ENCODE measurements at regions not wholly inside any gene's neighbourhood (a gene's known extent, or its start where the extent isn't known, plus 50 kb on each side); places are given as distances from the start of the nearest gene placed in this dataset.

DNA sequence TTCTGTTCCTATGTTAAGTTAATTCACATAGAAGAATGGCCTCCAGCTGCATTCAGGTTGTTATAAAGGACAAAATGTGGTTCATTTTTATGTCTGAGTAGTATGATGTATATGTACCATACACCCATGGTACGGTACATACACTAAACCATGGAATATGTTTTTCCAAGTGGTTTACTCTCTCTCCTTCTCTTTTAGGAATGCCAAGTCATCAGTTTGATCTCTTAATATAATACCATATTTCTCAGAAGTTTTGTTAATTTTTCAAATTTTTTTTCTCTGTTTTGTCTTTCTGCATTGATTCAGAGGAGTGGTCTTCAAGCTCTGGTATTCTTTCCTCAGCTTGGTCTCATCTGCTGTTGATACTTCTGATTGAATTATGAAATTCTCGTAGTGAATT is 230.9 kb downstream of the DSEL start:
- Mint-ChIP-seq H3K36me3 (no peaks in the 10 kb centered on the region), H3K27ac (no peak overlapping the region), H3K4me3 (no peak overlapping the region), H3K9me3 (no peaks in the 10 kb centered on the region), H3K27me3 (no peaks in the 10 kb centered on the region), H3K4me1 (no peaks in the 10 kb centered on the region)
- DNase-seq: no peak

DNA sequence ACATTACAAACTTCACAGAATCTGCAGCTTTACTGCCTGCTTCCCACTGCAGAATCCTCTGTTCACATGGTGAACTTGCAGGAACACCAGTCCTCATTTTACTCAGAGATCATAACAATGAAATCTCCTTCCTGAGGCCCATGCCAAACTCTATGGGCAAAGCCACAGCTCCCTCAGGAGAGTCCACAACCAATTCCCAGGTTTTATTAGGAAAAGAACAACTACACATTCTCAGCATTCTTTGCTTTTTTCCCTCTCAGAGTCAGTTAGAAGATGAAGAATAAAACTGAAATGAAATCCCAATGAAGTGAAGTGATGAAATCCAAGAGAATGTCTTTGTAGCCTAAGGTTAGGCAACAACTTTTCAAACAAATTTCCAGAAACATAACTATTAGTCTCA is 233.7 kb downstream of the DSEL start:
- no peaks in the 10 kb centered on the region for H3K27me3 Mint-ChIP-seq
- H3K9me3 Mint-ChIP-seq: no peaks in the 10 kb centered on the region
- H3K27ac Mint-ChIP-seq: no peak overlapping the region
- H3K4me3 Mint-ChIP-seq: no peak overlapping the region
- H3K36me3 Mint-ChIP-seq: no peaks in the 10 kb centered on the region
- no peak for DNase-seq
- no peaks in the 10 kb centered on the region for H3K4me1 Mint-ChIP-seq

DNA sequence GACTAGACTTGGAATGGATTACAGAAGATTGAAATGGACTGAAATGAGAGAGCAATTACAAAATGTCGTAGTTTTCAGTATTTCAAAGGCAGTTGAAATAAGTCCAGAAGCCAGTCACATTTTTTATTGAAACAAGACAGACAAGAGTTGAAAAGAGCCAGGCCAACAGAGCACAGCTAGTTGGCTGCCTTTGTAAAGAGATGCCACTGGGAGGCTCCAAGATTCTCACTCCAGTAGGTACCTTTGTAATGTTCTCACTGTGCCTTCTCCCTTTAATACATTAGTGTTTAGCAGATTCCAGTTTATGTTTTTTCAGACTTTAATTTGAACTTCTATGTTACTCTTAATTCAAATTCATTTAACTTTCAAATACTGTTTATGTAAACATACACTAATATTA is 234.8 kb downstream of the DSEL start:
- Mint-ChIP-seq H3K4me3 (no peak overlapping the region), H3K27me3 (no peaks in the 10 kb centered on the region), H3K9me3 (no peaks in the 10 kb centered on the region), H3K36me3 (no peaks in the 10 kb centered on the region), H3K4me1 (no peaks in the 10 kb centered on the region), H3K27ac (no peak overlapping the region)
- DNase-seq: no peak

DNA sequence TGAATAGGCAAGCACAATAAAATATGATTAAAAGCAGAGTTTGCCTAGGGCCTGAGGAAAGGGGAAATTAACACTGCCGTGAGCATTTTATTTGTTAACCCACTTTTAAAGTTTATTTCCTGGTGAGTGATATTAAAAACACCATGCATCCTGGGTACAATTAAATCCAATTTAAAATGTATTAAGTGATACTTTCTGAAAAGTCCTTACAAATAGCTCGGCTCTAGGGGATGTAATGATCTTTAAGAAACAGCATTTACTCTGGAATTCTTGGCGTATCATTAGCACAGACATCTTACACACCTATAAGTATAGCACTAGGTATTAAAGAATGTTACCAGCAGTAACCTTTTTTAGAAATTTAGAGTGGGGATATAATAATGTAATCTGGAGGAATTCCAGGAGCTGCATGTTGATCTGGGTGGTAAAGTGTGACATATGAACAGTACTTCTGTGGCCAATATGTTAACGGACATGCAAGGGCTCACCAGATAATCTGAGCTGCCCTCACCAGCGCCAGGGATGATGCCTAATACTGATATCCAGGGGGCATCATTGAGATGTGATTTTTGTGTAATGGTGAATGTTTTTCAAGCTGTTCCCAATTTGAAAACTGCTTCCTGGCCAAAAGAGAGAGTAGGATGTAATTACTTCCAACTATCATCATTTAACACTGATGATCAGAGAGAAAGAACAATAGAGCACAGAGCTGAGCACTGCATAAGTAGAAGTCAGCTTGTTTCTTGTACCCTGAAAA is 235.9 kb downstream of the DSEL start:
- Mint-ChIP-seq H3K9me3 (no peaks in the 10 kb centered on the region), H3K4me3 (no peak overlapping the region), H3K36me3 (no peaks in the 10 kb centered on the region), H3K27me3 (no peaks in the 10 kb centered on the region), H3K27ac (no peak overlapping the region), H3K4me1 (no peaks in the 10 kb centered on the region)
- no peak for DNase-seq

DNA sequence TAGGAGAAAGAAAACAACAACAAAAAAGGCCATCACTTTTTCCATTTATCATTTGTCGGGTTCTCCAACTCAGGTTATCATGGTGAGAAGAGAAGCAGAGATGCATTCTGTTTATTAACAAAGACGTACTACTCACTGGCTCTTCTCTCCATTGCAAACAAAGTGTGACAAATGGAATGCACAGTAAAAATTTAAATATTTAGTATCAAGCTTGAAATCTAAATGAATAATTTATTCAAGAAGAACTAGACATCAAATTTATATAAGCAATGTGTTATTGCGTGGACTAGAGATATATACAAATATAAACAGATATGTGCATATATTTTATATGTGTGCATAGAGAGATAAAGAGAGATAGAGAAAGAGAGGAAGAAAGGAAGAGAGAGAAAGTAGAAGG is 236.5 kb downstream of the DSEL start:
- H3K27me3 Mint-ChIP-seq: no peaks in the 10 kb centered on the region
- H3K4me3 Mint-ChIP-seq: no peak overlapping the region
- no peak overlapping the region for H3K27ac Mint-ChIP-seq
- DNase-seq: no peak
- H3K4me1 Mint-ChIP-seq: no peaks in the 10 kb centered on the region
- no peaks in the 10 kb centered on the region for H3K36me3 Mint-ChIP-seq
- no peaks in the 10 kb centered on the region for H3K9me3 Mint-ChIP-seq

DNA sequence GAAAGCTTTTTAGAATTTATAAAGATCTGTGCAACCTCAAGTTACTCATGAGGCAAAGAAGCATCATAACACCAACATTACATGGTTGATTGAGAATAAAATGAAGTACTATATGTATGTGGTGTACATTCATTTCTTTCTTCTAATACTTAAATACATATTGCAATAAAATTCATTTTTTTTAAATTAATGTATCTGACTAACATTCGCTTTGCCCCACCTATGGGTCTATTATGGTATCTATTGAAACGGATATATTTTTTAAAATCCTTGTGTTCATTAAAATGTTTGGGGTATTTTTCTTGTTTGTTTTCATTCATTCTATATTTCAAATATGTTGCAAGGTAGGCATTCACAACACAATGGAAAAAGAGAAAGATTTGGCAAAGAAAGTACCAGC is 237.5 kb downstream of the DSEL start:
- Mint-ChIP-seq H3K36me3 (no peaks in the 10 kb centered on the region), H3K4me3 (no peak overlapping the region), H3K4me1 (no peaks in the 10 kb centered on the region), H3K9me3 (no peaks in the 10 kb centered on the region), H3K27me3 (no peaks in the 10 kb centered on the region), H3K27ac (no peak overlapping the region)
- no peak for DNase-seq

DNA sequence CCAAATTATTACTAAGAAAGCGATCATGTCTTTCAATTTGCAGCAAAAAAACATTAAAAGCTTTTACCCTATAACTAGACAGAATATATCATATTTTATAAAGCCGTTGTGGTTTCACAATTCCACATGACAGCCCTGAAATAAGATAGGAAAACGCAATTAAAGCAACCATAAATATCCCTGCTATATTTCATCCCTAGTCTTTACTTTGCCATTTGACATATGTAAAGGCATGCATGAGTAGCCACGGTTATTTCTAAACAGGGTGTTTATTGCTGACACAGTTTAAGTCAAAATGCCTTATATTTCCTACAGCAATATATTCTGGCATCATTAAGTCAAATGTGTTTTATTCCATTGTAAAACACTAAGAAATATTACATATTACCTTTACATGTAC is 239.9 kb downstream of the DSEL start:
- H3K4me3 Mint-ChIP-seq: no peak overlapping the region
- H3K27me3 Mint-ChIP-seq: no peaks in the 10 kb centered on the region
- no peaks in the 10 kb centered on the region for H3K9me3 Mint-ChIP-seq
- H3K36me3 Mint-ChIP-seq: peaks cover 1% of the 10 kb centered on the region
- H3K4me1 Mint-ChIP-seq: peaks cover 6% of the 10 kb centered on the region
- H3K27ac Mint-ChIP-seq: no peak overlapping the region
- no peak for DNase-seq

DNA sequence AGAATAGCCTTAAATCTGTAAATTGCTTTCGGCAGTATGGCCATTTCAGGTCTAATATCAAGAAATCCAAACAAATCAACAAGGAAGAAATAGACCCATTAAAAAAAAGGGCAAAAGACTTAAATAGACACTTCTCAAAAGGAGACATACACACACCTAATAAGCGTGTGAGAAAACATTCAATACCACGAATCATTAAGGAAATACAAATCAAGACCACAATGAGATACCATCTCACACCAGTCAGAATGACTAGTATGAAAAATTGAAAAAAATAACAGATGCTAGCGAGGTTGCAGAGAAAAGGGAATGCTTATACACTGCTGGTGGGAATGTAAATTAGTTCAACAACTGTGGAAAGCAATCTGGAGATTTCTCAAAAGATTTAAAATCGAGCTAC is 243.2 kb downstream of the DSEL start:
- DNase-seq: no peak
- no peaks in the 10 kb centered on the region for H3K9me3 Mint-ChIP-seq

DNA sequence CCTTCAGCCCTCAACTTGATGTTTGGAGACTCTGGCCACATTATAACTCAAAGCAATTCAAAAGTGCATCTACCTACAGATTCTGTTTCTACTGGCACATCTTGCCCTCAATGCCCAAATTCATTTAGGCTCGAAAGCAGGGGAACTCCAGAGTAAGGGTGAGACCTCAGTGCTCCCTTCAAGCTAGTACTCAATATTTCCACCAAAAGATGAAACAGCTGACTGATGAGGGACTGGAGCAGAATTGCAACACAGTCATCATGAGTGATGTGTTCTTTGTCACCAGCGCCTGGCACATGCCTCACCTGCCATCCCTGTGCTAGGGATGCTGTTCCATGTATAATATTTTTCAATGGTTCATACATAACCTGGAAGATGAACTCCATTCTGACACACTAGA is 247.3 kb downstream of the DSEL start:
- H3K27me3 Mint-ChIP-seq: no peaks in the 10 kb centered on the region
- peaks cover 7% of the 10 kb centered on the region for H3K36me3 Mint-ChIP-seq
- H3K4me3 Mint-ChIP-seq: no peak overlapping the region
- peaks cover 42% of the 10 kb centered on the region for H3K4me1 Mint-ChIP-seq
- peaks cover 4% of the 10 kb centered on the region for H3K9me3 Mint-ChIP-seq
- DNase-seq: no peak
- no peak overlapping the region for H3K27ac Mint-ChIP-seq

More for the DNA sequence above, 243.2 kb downstream of the DSEL start:
- Mint-ChIP-seq H3K4me1 (peaks cover 13% of the 10 kb centered on the region), H3K27ac (no peak overlapping the region), H3K36me3 (peaks cover 5% of the 10 kb centered on the region), H3K27me3 (no peaks in the 10 kb centered on the region), H3K4me3 (no peak overlapping the region)

DNA sequence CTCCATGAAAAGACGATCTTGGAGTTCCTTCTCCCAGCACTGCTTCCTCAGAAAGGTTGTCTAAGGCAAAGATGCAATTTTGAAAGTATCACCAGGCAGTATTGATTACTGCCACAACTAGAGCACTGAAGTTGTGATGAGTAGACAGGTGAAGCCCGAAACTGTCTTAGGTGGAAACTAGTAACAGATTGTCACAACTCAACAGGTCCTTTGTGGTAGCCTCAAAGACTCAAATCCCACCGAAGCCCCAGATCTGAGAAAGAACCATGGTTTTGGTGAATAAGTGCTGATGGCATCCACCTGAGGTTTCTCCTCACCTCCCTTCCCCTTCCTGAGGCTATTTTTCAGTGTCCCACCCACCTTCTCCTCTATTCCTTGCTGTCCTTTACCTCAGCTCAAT is 248.0 kb downstream of the DSEL start:
- Mint-ChIP-seq H3K9me3 (peaks cover 4% of the 10 kb centered on the region), H3K4me3 (no peak overlapping the region), H3K27me3 (no peaks in the 10 kb centered on the region), H3K4me1 (peaks cover 42% of the 10 kb centered on the region), H3K27ac (no peak overlapping the region), H3K36me3 (peaks cover 7% of the 10 kb centered on the region)
- DNase-seq: no peak

DNA sequence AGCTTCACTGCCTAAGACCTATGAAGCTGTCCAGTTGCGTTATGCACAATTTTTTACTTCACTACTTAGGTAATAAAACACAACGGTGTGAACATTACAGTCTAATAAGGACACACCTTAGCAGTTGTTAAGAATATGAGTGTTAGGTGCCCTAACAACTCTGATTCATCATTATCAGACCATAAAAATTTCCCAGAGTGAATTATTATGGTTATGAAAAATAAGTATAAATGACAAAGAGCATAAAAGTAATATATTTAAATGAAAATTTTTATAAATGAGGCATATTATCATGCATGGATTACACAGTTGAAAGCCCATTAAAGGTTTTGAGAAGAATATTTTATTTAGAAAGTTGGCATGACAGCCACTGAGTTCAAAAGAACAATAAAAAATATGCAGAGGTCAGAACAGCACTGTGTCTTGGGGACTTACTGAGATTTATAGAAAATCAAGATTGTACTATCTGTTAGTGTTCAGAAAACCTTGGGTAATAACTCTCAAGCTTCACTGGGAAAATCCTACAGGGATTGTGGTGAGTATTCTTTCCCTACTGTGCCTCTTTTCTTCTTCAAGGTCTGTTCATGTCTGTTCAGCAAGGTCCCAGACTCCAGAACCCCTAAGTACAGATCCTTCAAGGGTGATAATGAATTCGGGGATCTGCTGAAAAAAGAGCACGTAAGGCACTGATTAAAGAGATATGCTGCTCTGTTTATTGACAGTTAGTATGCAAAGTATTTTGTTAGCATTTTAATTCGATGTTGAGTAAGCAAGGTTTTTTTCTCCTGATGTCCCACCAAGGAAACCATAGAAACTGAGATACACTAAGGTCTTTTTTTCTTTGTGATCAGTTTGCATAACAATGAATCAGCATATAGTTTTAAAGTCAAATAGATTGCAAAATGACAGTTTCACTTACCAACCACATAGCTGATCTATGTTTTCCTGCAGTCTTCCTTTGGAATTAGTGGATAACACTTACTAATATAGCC is 250.0 kb downstream of the DSEL start:
- H3K4me1 Mint-ChIP-seq: peaks cover 50% of the 10 kb centered on the region
- H3K36me3 Mint-ChIP-seq: peaks cover 6% of the 10 kb centered on the region
- no peak for DNase-seq
- H3K9me3 Mint-ChIP-seq: peaks cover 4% of the 10 kb centered on the region
- H3K27ac Mint-ChIP-seq: no peak overlapping the region
- H3K4me3 Mint-ChIP-seq: no peak overlapping the region
- H3K27me3 Mint-ChIP-seq: no peaks in the 10 kb centered on the region

DNA sequence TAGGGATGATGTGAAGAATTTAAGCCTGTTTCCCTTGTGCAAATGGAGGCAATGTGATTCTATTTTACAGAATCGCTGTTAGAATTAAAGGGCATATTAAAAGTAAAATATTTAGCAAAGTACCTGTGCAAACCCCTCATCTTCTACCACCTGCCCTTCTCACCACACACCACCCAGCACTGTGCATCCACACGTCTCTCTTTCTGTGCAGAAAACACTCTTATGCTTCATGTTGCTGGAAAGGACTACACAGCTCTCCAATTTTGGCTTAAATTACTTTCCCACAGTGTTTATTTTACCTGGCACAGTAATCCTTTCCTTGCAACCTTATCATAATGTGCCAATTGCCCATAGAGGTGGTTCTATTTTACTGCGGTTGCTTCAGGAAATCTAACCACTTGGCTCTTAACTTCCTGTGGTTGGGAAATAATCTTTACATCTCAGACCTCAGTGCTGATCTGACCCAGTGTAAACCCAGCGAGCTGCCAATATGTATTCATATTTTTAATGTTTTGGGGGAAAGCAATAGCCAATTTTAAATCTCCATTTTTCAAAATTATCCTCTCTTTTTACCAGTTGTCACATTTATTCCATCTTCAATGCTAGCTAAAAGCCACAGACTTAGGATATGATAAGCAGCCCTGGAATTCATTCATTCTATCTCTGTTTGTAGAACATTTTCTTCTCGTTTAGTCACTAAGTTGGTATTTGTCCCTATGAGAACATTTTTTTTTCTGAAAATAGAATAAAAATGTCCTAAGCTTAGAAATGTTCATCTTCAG is 250.9 kb downstream of the DSEL start:
- peaks cover 57% of the 10 kb centered on the region for H3K4me1 Mint-ChIP-seq
- no peak for DNase-seq
- peaks cover 6% of the 10 kb centered on the region for H3K36me3 Mint-ChIP-seq
- no peak overlapping the region for H3K27ac Mint-ChIP-seq
- H3K9me3 Mint-ChIP-seq: peaks cover 4% of the 10 kb centered on the region
- H3K4me3 Mint-ChIP-seq: no peak overlapping the region
- no peaks in the 10 kb centered on the region for H3K27me3 Mint-ChIP-seq

DNA sequence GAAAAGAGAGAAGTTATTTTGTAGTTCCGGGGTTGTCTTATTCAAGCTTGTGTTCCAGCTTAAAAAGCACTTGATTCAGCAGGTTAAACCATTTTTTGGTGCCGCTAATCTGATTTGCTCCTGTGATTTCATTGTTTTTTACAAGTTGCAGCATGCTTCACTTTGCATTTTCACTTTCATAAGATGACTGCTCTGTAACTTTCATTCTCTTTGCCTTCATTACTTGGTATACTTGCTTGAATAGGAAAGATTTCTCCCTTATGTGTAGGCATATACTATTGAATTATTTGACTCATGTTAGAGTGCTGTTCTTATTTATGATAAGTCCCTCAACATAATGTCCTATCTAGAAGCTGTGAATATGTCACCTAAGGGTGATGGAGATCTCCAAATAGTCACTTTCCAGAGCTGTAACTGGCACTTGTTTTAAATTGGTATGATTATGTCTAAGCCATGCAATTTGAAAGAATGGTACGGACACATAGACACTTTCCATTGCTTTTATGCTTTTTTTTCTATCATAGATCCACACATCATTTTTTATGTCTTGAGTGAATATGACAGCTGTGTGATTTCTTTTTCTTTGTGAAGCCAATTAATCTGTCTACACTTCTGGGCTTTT is 254.5 kb downstream of the DSEL start:
- H3K4me1 Mint-ChIP-seq: peaks cover 44% of the 10 kb centered on the region
- H3K27ac Mint-ChIP-seq: peak overlapping the region; percentile 68
- no peak overlapping the region for H3K4me3 Mint-ChIP-seq
- no peaks in the 10 kb centered on the region for H3K9me3 Mint-ChIP-seq
- no peaks in the 10 kb centered on the region for H3K36me3 Mint-ChIP-seq
- no peak for DNase-seq
- H3K27me3 Mint-ChIP-seq: no peaks in the 10 kb centered on the region

DNA sequence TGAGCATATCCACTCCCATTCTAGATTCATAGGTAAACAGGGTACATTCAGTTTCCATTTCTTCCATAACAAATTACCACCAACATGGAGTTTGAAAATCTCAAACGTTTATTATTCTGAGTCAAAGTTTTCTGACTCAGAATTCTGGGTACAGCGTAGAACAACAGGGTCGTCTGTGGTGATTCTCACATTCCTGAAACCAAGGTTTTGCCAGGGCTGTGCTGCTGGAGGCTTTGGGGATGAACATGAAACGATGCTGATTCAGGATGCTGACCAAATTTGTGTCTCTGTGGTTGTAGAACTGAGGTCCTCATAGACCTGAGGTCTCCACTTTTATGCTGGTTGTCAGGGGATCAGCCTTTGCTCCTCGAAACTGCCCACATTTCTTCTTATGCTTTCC is 255.7 kb downstream of the DSEL start:
- Mint-ChIP-seq H3K36me3 (no peaks in the 10 kb centered on the region), H3K27ac (no peak overlapping the region), H3K4me3 (no peak overlapping the region), H3K27me3 (no peaks in the 10 kb centered on the region), H3K9me3 (no peaks in the 10 kb centered on the region), H3K4me1 (peaks cover 34% of the 10 kb centered on the region)
- no peak for DNase-seq
